ENCODE measurements at regions not wholly inside any gene's neighbourhood (a gene's known extent, or its start where the extent isn't known, plus 50 kb on each side); places are given as distances from the start of the nearest gene placed in this dataset.

DNA sequence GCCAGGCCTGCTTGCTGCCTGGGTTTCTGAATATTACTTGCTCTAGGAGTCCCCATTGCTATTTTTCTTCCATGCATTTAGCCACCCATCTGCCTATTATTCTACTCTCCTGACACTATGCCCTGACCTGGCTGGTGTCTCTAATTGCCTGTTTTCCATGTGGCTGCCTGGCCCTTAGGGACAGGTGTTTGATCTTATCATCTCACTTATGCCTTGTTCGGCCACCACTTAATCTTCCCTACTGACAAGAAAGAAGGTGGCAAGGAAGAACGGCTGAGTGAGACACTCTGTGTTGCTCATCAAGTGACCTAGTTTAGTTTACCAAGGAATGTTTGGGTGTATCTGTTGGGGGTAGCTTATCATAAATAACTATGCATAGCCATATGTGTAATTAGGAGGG, 50.4 kb upstream of the RAPH1 start:
- no peaks in the 10 kb centered on the region for H3K9me3 Mint-ChIP-seq
- DNase-seq (no peak), ATAC-seq (no peak)
- H3K4me1 Mint-ChIP-seq (ENCODE audit: low read depth): peaks cover 18% of the 10 kb centered on the region
- no peaks in the 10 kb centered on the region for H3K36me3 Mint-ChIP-seq (ENCODE audit: insufficient read depth)
- no peaks in the 10 kb centered on the region for H3K27me3 Mint-ChIP-seq (ENCODE audit: low read depth)
- no peak overlapping the region for H3K4me3 Mint-ChIP-seq

DNA sequence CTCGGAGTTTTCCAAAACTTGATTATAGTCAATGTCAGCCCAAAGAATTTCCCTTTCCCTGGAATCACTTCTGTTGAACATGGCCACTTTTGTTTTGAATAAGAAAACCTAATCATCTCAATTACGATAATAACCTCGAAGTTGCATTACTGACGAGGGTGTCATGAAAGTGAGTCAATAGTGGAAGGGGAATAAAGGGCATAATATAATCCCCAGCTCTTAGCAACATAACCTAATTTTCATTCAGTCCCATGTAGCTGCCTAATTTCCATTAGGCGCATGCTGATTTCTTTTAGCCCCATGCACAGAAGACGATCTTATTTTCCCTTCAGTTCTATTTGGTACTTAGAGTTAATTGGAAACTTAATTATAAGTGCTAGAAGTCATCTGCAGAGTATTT, 51.1 kb upstream of the RAPH1 start:
- Mint-ChIP-seq H3K4me1 (ENCODE audit: low read depth) (peaks cover 18% of the 10 kb centered on the region), H3K36me3 (ENCODE audit: insufficient read depth) (no peaks in the 10 kb centered on the region)
- peak in 1 of 2 donors; percentile 22 for ATAC-seq

DNA sequence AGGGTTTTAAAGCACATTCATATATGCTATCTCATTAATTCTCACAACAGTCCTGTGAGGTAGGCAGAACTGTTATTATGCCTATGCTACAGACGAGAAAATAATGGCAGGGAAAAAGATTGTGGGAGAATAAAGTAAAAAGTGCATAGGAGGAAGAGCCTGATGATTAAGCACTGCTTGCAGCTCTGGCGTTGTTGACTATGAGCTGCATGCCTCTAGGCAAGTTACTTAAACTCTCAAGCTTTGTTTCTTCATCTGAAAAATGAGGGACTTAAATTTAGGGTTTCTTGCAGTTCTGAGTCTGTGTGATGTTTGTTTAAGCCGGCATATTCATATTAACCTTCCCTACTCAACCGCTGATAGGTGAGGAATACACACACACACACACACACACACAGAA, 51.6 kb upstream of the RAPH1 start:
- no peaks in the 10 kb centered on the region for H3K36me3 Mint-ChIP-seq (ENCODE audit: insufficient read depth)
- no peak overlapping the region for H3K4me3 Mint-ChIP-seq
- ATAC-seq (no peak), DNase-seq (no peak)
- no peaks in the 10 kb centered on the region for H3K27me3 Mint-ChIP-seq (ENCODE audit: low read depth)
- no peaks in the 10 kb centered on the region for H3K9me3 Mint-ChIP-seq
- H3K4me1 Mint-ChIP-seq (ENCODE audit: low read depth): peaks cover 18% of the 10 kb centered on the region

More for the DNA sequence above, 51.1 kb upstream of the RAPH1 start:
- H3K9me3 Mint-ChIP-seq: no peaks in the 10 kb centered on the region
- H3K4me3 Mint-ChIP-seq: no peak overlapping the region
- H3K27me3 Mint-ChIP-seq (ENCODE audit: low read depth): no peaks in the 10 kb centered on the region
- DNase-seq: no peak

DNA sequence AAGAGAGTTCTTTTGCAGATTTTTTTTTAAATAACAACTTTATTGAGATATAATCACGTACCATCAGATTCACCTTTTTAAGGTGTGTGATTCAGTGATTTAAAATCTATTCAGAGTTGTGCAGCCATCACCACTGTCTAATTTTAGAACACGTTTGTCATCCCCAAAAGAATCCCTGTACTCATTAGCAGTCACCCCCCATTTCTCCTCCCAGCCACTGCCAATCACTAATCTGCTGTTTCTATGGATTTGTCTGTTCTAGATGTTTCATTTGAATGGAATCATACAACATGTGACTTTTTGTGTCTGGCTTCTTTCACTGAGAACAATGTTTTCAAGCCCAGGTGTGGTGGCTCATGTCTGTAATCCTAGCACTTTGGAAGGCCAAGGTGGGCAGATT, 55.4 kb upstream of the RAPH1 start:
- no peaks in the 10 kb centered on the region for H3K36me3 Mint-ChIP-seq (ENCODE audit: insufficient read depth)
- no peak for ATAC-seq
- DNase-seq: no peak
- H3K9me3 Mint-ChIP-seq: no peaks in the 10 kb centered on the region
- peaks cover 2% of the 10 kb centered on the region for H3K4me1 Mint-ChIP-seq (ENCODE audit: low read depth)
- H3K4me3 Mint-ChIP-seq: no peak overlapping the region
- no peaks in the 10 kb centered on the region for H3K27me3 Mint-ChIP-seq (ENCODE audit: low read depth)

DNA sequence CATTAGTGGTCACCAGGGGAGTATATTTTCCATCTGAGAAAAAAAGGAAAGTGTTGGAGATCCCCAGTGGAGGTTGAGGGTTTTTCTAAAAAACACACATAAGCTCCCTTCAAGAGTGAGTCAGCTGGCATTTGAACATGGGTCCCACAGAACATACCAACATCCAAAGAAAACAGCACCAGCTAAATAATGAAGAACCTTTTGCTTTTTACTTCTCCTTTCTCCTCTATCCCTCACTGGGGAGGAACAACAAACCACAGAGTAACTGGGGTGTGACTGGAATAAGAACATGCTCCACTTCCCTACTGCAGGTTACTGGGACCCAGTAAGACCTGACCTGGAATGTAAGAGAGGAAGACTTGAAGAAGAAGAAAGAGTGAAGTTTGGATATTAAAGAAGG, 56.5 kb upstream of the RAPH1 start:
- Mint-ChIP-seq H3K36me3 (ENCODE audit: insufficient read depth) (no peaks in the 10 kb centered on the region), H3K27me3 (ENCODE audit: low read depth) (no peaks in the 10 kb centered on the region), H3K9me3 (no peaks in the 10 kb centered on the region), H3K4me3 (no peak overlapping the region), H3K4me1 (ENCODE audit: low read depth) (no peaks in the 10 kb centered on the region)
- no peak for DNase-seq
- no peak for ATAC-seq

DNA sequence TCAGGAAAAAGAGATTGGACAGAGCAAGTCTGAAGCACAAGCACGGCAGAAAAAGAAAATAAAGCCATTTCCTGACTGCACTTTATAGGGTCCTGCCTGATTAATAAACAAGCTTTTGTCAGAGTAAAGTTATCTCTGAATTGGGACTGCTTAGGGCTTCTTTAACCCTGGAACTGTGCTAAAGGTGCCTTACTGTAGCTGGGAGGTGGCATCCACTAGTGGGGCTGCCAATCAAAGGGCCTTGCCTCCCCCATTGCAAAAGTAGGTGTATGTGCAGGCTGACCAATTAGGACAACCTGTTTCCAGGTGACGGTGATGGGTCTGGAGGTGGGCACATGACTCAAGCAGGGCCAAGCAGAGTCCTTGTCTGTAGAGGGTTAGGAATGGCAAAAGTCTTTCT, 57.4 kb upstream of the RAPH1 start:
- ATAC-seq (no peak), DNase-seq (no peak)
- H3K4me3 Mint-ChIP-seq: no peak overlapping the region
- no peaks in the 10 kb centered on the region for H3K4me1 Mint-ChIP-seq (ENCODE audit: low read depth)
- no peaks in the 10 kb centered on the region for H3K27me3 Mint-ChIP-seq (ENCODE audit: low read depth)
- H3K36me3 Mint-ChIP-seq (ENCODE audit: insufficient read depth): no peaks in the 10 kb centered on the region
- H3K9me3 Mint-ChIP-seq: no peaks in the 10 kb centered on the region

DNA sequence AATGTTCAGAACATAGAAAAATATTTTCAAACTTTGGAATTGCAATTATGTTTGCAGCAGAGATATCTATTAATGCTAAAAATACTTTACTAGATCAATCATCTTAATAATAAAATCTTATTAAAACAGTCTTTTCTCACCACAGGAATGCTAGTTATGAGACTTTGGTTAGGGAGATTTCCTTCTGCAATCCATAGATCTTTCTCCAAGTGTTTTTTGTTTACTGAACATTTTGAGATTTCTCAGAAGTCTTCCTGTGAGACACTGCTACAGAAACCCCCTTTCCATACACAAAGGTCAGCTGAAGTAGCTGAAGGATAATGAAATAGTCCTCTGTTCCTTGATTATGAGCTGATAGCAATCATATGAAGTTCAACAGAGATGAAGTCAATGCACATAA, 59.4 kb upstream of the RAPH1 start:
- ATAC-seq: no peak
- H3K9me3 Mint-ChIP-seq: no peaks in the 10 kb centered on the region
- peaks cover 6% of the 10 kb centered on the region for H3K4me1 Mint-ChIP-seq (ENCODE audit: low read depth)
- no peak overlapping the region for H3K4me3 Mint-ChIP-seq
- H3K27me3 Mint-ChIP-seq (ENCODE audit: low read depth): no peaks in the 10 kb centered on the region
- H3K36me3 Mint-ChIP-seq (ENCODE audit: insufficient read depth): no peaks in the 10 kb centered on the region
- DNase-seq: no peak

DNA sequence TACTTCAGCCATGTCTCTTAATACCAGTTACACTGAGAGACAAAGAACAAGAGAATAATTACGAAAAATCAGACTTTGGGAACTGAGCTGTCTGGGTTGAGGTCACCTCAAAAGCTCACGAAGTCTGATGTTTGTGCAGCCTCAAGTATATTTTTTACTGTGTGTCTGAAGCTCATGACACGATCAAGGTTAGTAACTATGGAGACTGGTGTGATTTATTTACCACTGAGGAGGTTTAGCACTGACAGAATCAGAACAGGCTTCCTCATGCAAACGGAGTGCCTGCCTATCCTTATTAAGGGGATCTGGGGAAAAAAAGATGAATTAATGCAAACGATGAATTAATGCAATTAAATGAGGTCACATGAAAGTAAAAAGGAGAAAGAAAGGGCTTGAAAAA, 61.1 kb upstream of the RAPH1 start:
- H3K9me3 Mint-ChIP-seq: no peaks in the 10 kb centered on the region

DNA sequence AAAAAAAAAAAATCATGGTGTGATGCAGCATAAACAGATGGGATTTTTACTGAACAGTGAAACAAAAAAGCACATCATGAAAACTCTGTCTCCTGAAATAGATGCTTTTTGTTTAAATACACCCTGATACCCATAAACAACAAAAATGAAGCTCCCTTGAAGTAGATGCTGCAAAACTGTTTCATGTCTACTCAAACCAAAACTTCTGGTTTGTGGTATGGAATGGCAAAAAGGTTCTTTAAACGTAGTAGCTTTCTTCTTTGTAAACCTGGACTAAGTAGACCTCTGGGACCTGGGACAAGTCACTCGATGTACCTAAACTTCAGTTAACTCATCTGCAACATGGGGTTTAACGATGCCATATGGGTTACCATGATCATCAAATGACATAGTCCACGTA, 64.4 kb upstream of the RAPH1 start:
- Mint-ChIP-seq H3K9me3 (no peaks in the 10 kb centered on the region), H3K4me3 (no peak overlapping the region), H3K4me1 (ENCODE audit: low read depth) (peaks cover 7% of the 10 kb centered on the region), H3K36me3 (ENCODE audit: insufficient read depth) (no peaks in the 10 kb centered on the region), H3K27me3 (ENCODE audit: low read depth) (no peaks in the 10 kb centered on the region)
- ATAC-seq (peak; percentile 23 to 35), DNase-seq (no peak)

More for the DNA sequence above, 61.1 kb upstream of the RAPH1 start:
- H3K4me3 Mint-ChIP-seq: no peak overlapping the region
- peaks cover 7% of the 10 kb centered on the region for H3K4me1 Mint-ChIP-seq (ENCODE audit: low read depth)
- DNase-seq: no peak
- H3K27me3 Mint-ChIP-seq (ENCODE audit: low read depth): no peaks in the 10 kb centered on the region
- ATAC-seq: no peak
- no peaks in the 10 kb centered on the region for H3K36me3 Mint-ChIP-seq (ENCODE audit: insufficient read depth)

DNA sequence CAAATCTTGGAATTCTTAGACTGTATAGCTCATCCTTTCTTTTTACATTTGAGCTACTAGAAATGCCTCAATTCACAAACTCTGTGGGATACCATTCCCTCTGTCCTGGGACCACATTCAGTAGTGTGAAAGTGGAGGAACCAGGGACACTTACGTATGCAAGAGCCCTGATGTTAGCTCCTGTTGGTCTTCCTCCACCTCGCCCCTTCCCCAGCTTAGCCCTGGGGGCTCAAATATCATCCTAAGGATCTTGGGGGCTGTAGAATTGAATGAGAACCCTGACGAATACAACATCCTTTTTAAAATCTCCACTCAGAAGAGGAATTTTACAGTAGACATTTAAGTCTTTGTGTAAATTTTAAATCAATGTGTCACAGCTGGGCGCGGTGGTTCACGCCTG, 65.2 kb upstream of the RAPH1 start:
- DNase-seq (no peak), ATAC-seq (no peak)
- no peaks in the 10 kb centered on the region for H3K27me3 Mint-ChIP-seq (ENCODE audit: low read depth)
- H3K9me3 Mint-ChIP-seq: no peaks in the 10 kb centered on the region
- H3K4me1 Mint-ChIP-seq (ENCODE audit: low read depth): peaks cover 7% of the 10 kb centered on the region
- no peaks in the 10 kb centered on the region for H3K36me3 Mint-ChIP-seq (ENCODE audit: insufficient read depth)
- no peak overlapping the region for H3K4me3 Mint-ChIP-seq

DNA sequence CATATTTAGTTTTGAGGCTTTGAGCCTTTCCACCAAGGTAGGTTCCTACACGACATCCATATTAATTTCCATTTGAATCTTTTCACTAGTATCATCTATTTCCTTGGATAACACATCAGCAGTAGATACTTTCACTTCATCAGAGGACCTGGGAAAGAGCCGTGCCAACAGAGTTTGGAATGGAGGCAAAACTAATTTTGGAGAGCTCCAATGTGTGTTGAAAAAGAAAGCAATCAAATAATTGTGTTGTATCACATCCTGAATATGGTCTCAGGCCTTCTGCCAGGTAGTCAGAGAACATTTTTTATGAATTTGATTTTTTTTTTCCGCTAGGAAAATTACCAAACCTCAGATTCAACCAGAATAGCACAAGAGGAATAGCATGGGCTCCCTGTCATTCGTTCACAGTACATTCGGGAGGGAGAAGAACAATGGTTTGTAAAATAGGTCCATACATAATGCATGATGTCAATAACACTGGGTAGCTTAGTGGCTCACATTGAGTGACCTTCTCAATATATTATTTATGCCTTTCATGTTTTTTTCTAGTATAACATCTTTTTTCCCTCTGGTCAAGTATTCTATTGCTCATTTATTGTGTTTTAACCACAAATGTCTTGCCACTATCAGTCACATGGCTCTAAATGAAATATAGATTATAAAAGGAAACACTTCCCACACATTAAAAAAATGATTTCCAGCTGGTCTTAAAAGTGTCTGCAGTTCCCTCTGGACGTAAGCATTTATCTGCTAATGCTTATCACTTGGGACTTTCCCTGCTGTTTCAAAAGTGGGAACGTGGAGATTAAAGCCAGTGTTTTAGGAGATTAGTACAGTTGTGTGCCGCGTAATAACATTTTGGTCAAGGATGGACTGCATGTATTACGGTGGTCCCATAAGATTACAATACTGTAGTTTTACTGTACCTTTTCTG, 68.6 kb upstream of the RAPH1 start:
- no peaks in the 10 kb centered on the region for H3K9me3 Mint-ChIP-seq
- ATAC-seq (no peak), DNase-seq (no peak)
- H3K4me1 Mint-ChIP-seq (ENCODE audit: low read depth): peaks cover 3% of the 10 kb centered on the region
- no peaks in the 10 kb centered on the region for H3K36me3 Mint-ChIP-seq (ENCODE audit: insufficient read depth)
- no peak overlapping the region for H3K4me3 Mint-ChIP-seq
- H3K27me3 Mint-ChIP-seq (ENCODE audit: low read depth): no peaks in the 10 kb centered on the region

DNA sequence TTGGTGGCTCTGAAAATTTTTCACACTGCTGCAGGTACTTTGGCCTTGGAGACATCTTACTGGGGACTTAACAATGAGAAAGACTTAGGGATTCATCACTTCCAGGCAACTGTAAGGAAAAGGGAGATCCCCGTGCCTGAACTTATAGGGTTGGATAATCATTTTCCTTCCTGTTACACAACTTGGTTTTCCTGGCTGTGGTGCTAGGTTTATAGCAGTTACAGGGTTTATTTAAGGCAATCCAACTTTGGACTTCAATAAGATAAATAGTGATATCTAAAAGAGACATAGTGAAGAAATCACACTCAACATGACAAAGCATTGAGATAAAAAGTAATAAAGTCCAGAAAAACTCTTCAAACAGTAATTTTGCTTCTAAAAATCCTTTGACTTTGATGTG, 70.2 kb upstream of the RAPH1 start:
- Mint-ChIP-seq H3K4me3 (no peak overlapping the region), H3K36me3 (ENCODE audit: insufficient read depth) (no peaks in the 10 kb centered on the region), H3K27me3 (ENCODE audit: low read depth) (no peaks in the 10 kb centered on the region), H3K4me1 (ENCODE audit: low read depth) (no peaks in the 10 kb centered on the region), H3K9me3 (no peaks in the 10 kb centered on the region)
- ATAC-seq (no peak), DNase-seq (no peak)

DNA sequence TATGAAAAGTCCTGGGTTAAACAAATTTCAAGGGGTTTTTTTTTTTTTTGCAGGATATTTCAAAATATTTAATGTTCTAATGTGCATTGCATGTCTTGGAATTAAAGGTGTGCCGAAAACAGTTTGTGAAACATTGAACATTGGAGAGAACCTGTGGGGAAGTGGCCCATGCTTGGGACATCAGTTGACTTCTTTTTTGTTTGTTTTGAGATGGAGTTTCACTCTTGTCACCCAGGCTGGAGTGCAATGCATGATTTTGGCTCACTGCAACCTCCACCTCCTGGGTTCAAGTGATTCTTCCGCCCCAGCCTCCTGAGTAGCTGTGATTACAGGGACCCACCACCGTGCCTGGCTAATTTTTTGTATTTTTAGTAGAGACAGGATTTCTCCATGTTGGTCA, 71.0 kb upstream of the RAPH1 start:
- no peaks in the 10 kb centered on the region for H3K4me1 Mint-ChIP-seq (ENCODE audit: low read depth)
- ATAC-seq: no peak
- DNase-seq: no peak
- H3K27me3 Mint-ChIP-seq (ENCODE audit: low read depth): no peaks in the 10 kb centered on the region
- no peaks in the 10 kb centered on the region for H3K9me3 Mint-ChIP-seq
- no peak overlapping the region for H3K4me3 Mint-ChIP-seq
- H3K36me3 Mint-ChIP-seq (ENCODE audit: insufficient read depth): no peaks in the 10 kb centered on the region

DNA sequence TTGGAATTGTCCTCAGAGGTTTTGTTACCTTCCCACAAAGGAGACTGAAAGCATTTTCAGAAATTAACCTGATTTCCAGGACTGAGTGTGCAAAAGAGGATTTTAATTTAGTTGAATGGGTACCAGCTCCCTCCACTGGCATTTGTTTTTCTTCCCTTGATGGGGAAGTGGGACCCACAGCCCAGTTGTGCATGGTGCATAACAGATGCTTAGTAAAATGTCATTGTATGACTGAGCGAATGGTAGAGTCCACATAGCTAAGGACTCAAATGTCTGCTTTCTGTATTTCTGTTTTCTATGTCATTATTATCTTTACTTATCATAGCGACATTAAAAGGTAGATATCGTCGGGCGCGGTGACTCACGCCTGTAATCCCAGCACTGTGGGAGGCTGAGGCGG, 75.5 kb upstream of the RAPH1 start:
- Mint-ChIP-seq H3K4me3 (no peak overlapping the region), H3K9me3 (no peaks in the 10 kb centered on the region), H3K4me1 (ENCODE audit: low read depth) (no peaks in the 10 kb centered on the region), H3K27me3 (ENCODE audit: low read depth) (no peaks in the 10 kb centered on the region), H3K36me3 (ENCODE audit: insufficient read depth) (no peaks in the 10 kb centered on the region)
- DNase-seq (no peak), ATAC-seq (no peak)

DNA sequence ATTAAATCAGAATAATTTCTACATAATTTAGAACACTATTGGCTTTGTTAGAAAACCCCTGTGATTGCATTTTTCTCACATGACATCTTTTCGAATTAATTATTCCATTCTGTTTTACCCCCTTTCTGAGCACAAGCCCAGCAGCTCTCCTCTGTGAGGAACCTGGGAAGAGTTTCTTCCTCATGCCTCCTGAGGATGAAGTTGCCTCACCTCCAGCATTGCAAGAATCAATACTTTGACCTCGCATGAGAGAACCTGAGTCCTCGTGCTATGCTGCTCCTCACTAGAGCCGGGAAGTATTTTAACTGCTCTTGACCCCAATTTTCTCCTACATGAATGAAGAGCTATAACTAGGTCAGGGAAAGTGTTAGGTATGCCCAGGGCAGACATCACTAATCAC, 77.1 kb upstream of the RAPH1 start:
- no peak for ATAC-seq
- H3K9me3 Mint-ChIP-seq: no peaks in the 10 kb centered on the region

More for the DNA sequence above, 77.1 kb upstream of the RAPH1 start:
- Mint-ChIP-seq H3K36me3 (ENCODE audit: insufficient read depth) (no peaks in the 10 kb centered on the region), H3K4me1 (ENCODE audit: low read depth) (no peaks in the 10 kb centered on the region), H3K27me3 (ENCODE audit: low read depth) (peaks cover 2% of the 10 kb centered on the region), H3K4me3 (no peak overlapping the region)
- no peak for DNase-seq

Measured in activated T-cell treated with anti-CD3 and anti-CD28 coated beads, Interleukin-2, amount 50 U/mL, for 4 hours (primary cell).